NB4 (cell line): ENCODE measurements at regions not wholly inside any gene's neighbourhood (a gene's known extent, or its start where the extent isn't known, plus 50 kb on each side); places are given as distances from the start of the nearest gene placed in this dataset.

Experiments used
- DNase-seq: peaks from one replicate; pipeline ENCODE4 v3.0.0; 2010; ENCODE audit warnings: low read depth
- H3K4me3 ChIP-seq: one replicate; pipeline ENCODE4 v1.5.1; 2011; ENCODE audit warnings: mild to moderate bottlenecking, low read depth, low read length, moderate library complexity
- MYC ChIP-seq: IDR thresholded peaks from 2 replicates; pipeline ENCODE4 v1.6.1; 2011; ENCODE audit warnings: low read depth, low read length
- POLR2A ChIP-seq: IDR thresholded peaks from 2 replicates; pipeline ENCODE4 v1.6.1; 2011; ENCODE audit warnings: mild to moderate bottlenecking; ENCODE audit not compliant: insufficient read length; ENCODE audit errors: extremely low read depth
- TF ChIP-seq, protein P1 (sequence below): IDR thresholded peaks from one replicate; pipeline ENCODE4 v1.5.1; 2012; ENCODE audit warnings: low read depth, low read length
- TF ChIP-seq, protein P2 (sequence below): IDR thresholded peaks from 2 replicates; pipeline ENCODE4 v1.6.1; 2011; ENCODE audit warnings: low read depth, low read length

GRCh38 chr5:158014372-158014771, 155.4 kb upstream of the CLINT1 start:
- H3K4me3 ChIP-seq: no peak overlapping the region
- TF ChIP-seq, protein P1, sequence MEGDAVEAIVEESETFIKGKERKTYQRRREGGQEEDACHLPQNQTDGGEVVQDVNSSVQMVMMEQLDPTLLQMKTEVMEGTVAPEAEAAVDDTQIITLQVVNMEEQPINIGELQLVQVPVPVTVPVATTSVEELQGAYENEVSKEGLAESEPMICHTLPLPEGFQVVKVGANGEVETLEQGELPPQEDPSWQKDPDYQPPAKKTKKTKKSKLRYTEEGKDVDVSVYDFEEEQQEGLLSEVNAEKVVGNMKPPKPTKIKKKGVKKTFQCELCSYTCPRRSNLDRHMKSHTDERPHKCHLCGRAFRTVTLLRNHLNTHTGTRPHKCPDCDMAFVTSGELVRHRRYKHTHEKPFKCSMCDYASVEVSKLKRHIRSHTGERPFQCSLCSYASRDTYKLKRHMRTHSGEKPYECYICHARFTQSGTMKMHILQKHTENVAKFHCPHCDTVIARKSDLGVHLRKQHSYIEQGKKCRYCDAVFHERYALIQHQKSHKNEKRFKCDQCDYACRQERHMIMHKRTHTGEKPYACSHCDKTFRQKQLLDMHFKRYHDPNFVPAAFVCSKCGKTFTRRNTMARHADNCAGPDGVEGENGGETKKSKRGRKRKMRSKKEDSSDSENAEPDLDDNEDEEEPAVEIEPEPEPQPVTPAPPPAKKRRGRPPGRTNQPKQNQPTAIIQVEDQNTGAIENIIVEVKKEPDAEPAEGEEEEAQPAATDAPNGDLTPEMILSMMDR: no peak
- TF ChIP-seq MYC (no peak), POLR2A (no peak)
- TF ChIP-seq, protein P2, sequence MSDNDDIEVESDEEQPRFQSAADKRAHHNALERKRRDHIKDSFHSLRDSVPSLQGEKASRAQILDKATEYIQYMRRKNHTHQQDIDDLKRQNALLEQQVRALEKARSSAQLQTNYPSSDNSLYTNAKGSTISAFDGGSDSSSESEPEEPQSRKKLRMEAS: no peak
- DNase-seq: no peak

- no peak for TF ChIP-seq POLR2A
- TF ChIP-seq, protein P1: peak; percentile 13
- DNase-seq: no peak
- no peak overlapping the region for H3K4me3 ChIP-seq
Measured at GRCh38 chr5:158013939-158014338, 155.0 kb upstream of the CLINT1 start.

GRCh38 chr5:158013303-158013702, 154.4 kb upstream of the CLINT1 start:
- no peak for DNase-seq
- H3K4me3 ChIP-seq: no peak overlapping the region
- TF ChIP-seq, protein P2: no peak
- TF ChIP-seq POLR2A (no peak), MYC (no peak)
- TF ChIP-seq, protein P1: no peak

- DNase-seq: no peak
- no peak overlapping the region for H3K4me3 ChIP-seq
- TF ChIP-seq POLR2A (no peak), MYC (no peak)
- TF ChIP-seq, protein P1: no peak
- TF ChIP-seq, protein P2: no peak
Measured at GRCh38 chr5:158011422-158011821, 152.5 kb upstream of the CLINT1 start.

GRCh38 chr5:158010831-158011230, 151.9 kb upstream of the CLINT1 start:
- TF ChIP-seq POLR2A (no peak), MYC (no peak)
- TF ChIP-seq, protein P1: no peak
- TF ChIP-seq, protein P2: no peak
- H3K4me3 ChIP-seq: no peak overlapping the region
- DNase-seq: no peak

- H3K4me3 ChIP-seq: no peak overlapping the region
- no peak for TF ChIP-seq MYC
- TF ChIP-seq POLR2A: no peak
- TF ChIP-seq, protein P2: no peak
- TF ChIP-seq, protein P1: no peak
- no peak for DNase-seq
Measured at GRCh38 chr5:158007336-158007735, 148.4 kb upstream of the CLINT1 start.
